ENCODE measurements at regions not wholly inside any gene's neighbourhood (a gene's known extent, or its start where the extent isn't known, plus 50 kb on each side); places are given as distances from the start of the nearest gene placed in this dataset.

- DNase-seq, result no peak
These were observed 436.4 kb downstream of the C3orf38 start for GRCh38 chr3:88586121-88586640.

GRCh38 chr3:88589138-88589537 is 439.4 kb downstream of the C3orf38 start:
- no peak for DNase-seq

- no peak for DNase-seq
These were observed 445.3 kb downstream of the C3orf38 start for GRCh38 chr3:88595026-88595425.

GRCh38 chr3:88596451-88596850 is 446.7 kb downstream of the C3orf38 start:
- DNase-seq, result no peak

GRCh38 chr3:88610820-88611219 is 461.1 kb downstream of the C3orf38 start:
- no peak for DNase-seq

GRCh38 chr3:88611826-88612326 is 462.1 kb downstream of the C3orf38 start:
- no peak for DNase-seq

- DNase-seq, result no peak
These were observed 466.7 kb downstream of the C3orf38 start for GRCh38 chr3:88616413-88616812.

- no peak for DNase-seq
These were observed 467.5 kb downstream of the C3orf38 start for GRCh38 chr3:88617283-88617682.

GRCh38 chr3:88618021-88618645 is 468.4 kb downstream of the C3orf38 start:
- no peak for DNase-seq

- no peak for DNase-seq
These were observed 471.8 kb downstream of the C3orf38 start for GRCh38 chr3:88621586-88621985.

GRCh38 chr3:88623709-88624108 is 473.9 kb downstream of the C3orf38 start:
- DNase-seq, result no peak

GRCh38 chr3:88626456-88627120 is 476.8 kb downstream of the C3orf38 start:
- no peak for DNase-seq

GRCh38 chr3:88628901-88629300 is 478.5 kb upstream of the EPHA3 start:
- no peak for DNase-seq

GRCh38 chr3:88632226-88632625 is 475.2 kb upstream of the EPHA3 start:
- DNase-seq, result no peak

GRCh38 chr3:88640581-88640980 is 466.8 kb upstream of the EPHA3 start:
- no peak for DNase-seq

- no peak for DNase-seq
These were observed 466.3 kb upstream of the EPHA3 start for GRCh38 chr3:88641033-88641604.

- no peak for DNase-seq
These were observed 450.0 kb upstream of the EPHA3 start for GRCh38 chr3:88657459-88657858.

- DNase-seq, result no peak
These were observed 446.0 kb upstream of the EPHA3 start for GRCh38 chr3:88661433-88661824.

GRCh38 chr3:88668180-88668579 is 439.2 kb upstream of the EPHA3 start:
- no peak for DNase-seq

- no peak for DNase-seq
These were observed 435.8 kb upstream of the EPHA3 start for GRCh38 chr3:88671573-88671972.

- no peak for DNase-seq
These were observed 430.1 kb upstream of the EPHA3 start for GRCh38 chr3:88677298-88677697.

- no peak for DNase-seq
These were observed 428.7 kb upstream of the EPHA3 start for GRCh38 chr3:88678747-88679146.

- no peak for DNase-seq
These were observed 417.1 kb upstream of the EPHA3 start for GRCh38 chr3:88690287-88690686.

GRCh38 chr3:88691081-88691480 is 416.3 kb upstream of the EPHA3 start:
- DNase-seq, result no peak

All from stimulated activated CD4-positive, alpha-beta T cell treated with anti-CD3 and anti-CD28 coated beads, Interleukin-4, amount 100 ng/mL, for 24 hours (primary cell).